Panc1 (cell line): ENCODE measurements at regions not wholly inside any gene's neighbourhood (a gene's known extent, or its start where the extent isn't known, plus 50 kb on each side); places are given as distances from the start of the nearest gene placed in this dataset.

Experiments
- ATAC-seq: fragments of 200-7000 bp; cut with Tn5 transposase; 2 replicates; pipeline ENCODE4 v1.9.1; 2020; ENCODE audit warnings: mild to moderate bottlenecking, moderate library complexity
- BruUV-seq: library from RNA; stranded (reverse); fragments of 400-500 nt; replicated peaks from 2 replicates; lab custom pipeline; 2021; lab: Mats Ljungman, UMichigan
- CTCF ChIA-PET: fragments of 300-600 bp; sonication (Branson Sonifier 250); formaldehyde crosslinking; loops from one replicate; lab custom pipeline; 2022; ENCODE audit warnings: antibody characterized with exemption; lab: Charles Lee
- POLR2A ChIA-PET: fragments of 300-600 bp; sonication (Branson Sonifier 250); formaldehyde crosslinking; loops from one replicate; lab custom pipeline; 2022; ENCODE audit warnings: antibody characterized with exemption; lab: Charles Lee
- DNase-seq: peaks from one replicate; pipeline ENCODE4 v3.0.0-alpha.2; 2010; ENCODE audit warnings: low read depth, low spot score
- H3K27ac ChIP-seq: 2 replicates; pipeline ENCODE4 v1.5.1; 2011; ENCODE audit warnings: mild to moderate bottlenecking, low read length, inconsistent platforms
- H3K27me3 ChIP-seq: fragments of 200-500 bp; sonication (Bioruptor generic); 2 replicates; pipeline ENCODE4 v1.6.0; 2014; ENCODE audit warnings: low read length, inconsistent platforms; ENCODE audit not compliant: control insufficient read depth, insufficient read depth
- H3K36me3 ChIP-seq: fragments of 200-500 bp; sonication (Bioruptor generic); 2 replicates; pipeline ENCODE4 v1.5.1; 2014; ENCODE audit warnings: inconsistent platforms, mild to moderate bottlenecking, low read length, moderate library complexity; ENCODE audit not compliant: control insufficient read depth, insufficient read depth
- H3K4me1 ChIP-seq: 2 replicates; pipeline ENCODE4 v1.5.1; 2011; ENCODE audit warnings: inconsistent platforms, mild to moderate bottlenecking, low read length, moderate library complexity; ENCODE audit not compliant: control insufficient read depth, insufficient read depth
- H3K4me3 ChIP-seq, 2 experiments: 2 replicates each; pipeline ENCODE4 v1.5.1; 2011 to 2012; ENCODE audit warnings: low read depth in 2 of 2, low read length in 2 of 2, mild to moderate bottlenecking in 2 of 2, inconsistent platforms in 1 of 2, moderate library complexity in 1 of 2
- H3K9me3 ChIP-seq: fragments of 200-500 bp; sonication (Bioruptor generic); 2 replicates; pipeline ENCODE4 v1.5.1; 2014; ENCODE audit warnings: low read depth, mild to moderate bottlenecking, inconsistent platforms, low read length, moderate library complexity; ENCODE audit not compliant: control insufficient read depth, insufficient read depth
- POLR2AphosphoS5 ChIP-seq: IDR thresholded peaks from 2 replicates; pipeline ENCODE4 v1.6.1; 2012; ENCODE audit warnings: mild to moderate bottlenecking, low read depth, low read length, moderate library complexity
- SIN3A ChIP-seq: IDR thresholded peaks from 2 replicates; pipeline ENCODE4 v1.6.1; 2012; ENCODE audit warnings: low read depth, mild to moderate bottlenecking, low read length, moderate library complexity, borderline replicate concordance; ENCODE audit not compliant: insufficient read depth
- TCF7L2 ChIP-seq: IDR thresholded peaks from 2 replicates; pipeline ENCODE4 v1.6.1; 2011; ENCODE audit warnings: mild to moderate bottlenecking, low read depth, low read length, inconsistent platforms
- in situ Hi-C: cut with HindIII; loops from 2 replicates; pipeline ENCODE4 v1.10.0; 2016; ENCODE audit warnings: low sequenced_read_pairs, low pct_unique_long_range_greater_than_20kb
- intact Hi-C: fragments of 100-400 bp; cut with micrococcal nuclease; formaldehyde crosslinking; loops from one replicate; pipeline ENCODE4 v1.10.0; 2022; ENCODE audit not compliant: unreplicated experiment
- TF ChIP-seq, protein P1 (sequence below): fragments of 450-650 bp; IDR thresholded peaks from 2 replicates; pipeline ENCODE4 v1.5.1; 2017; ENCODE audit warnings: mild to moderate bottlenecking
- TF ChIP-seq, protein P2 (sequence below), 2 experiments: IDR thresholded peaks; 2 replicates each; pipeline ENCODE4 v1.6.1; 2011 to 2012; ENCODE audit warnings: low read depth in 2 of 2, control low read depth in 1 of 2, low read length in 1 of 2, mild to moderate bottlenecking in 1 of 2, moderate library complexity in 1 of 2; ENCODE audit not compliant: insufficient read depth in 1 of 2

DNA sequence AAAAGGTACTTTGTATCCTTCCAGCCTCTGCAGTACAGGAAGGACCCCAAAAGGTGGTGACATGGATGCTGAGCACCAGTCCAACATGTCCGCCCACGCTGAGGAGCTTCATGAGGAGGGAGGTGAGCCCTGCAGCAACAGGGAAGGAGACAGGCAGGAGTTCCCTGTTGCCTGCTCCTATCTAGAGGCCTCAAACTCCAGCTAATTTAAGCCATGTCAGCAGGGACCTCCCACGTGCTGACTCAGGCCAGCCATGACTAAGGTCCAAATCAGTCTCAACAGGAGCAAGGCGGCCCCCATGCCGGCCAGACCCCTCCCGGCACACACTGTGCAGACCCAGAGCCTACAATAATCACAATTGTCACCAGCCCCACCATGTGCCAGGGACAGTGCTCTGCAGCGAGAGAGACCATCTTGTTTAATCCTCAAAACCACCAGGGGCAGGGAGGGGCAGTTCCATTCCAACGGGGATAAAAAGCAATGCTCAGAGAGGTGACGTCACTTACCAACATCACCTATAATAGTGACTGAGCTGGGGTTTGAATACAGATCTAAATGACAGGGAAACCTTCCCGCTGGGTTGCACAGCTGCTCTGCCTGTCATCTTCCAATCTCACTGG, 54.5 kb upstream of the GATA2 start:
- ChIA-PET POLR2A (no interaction called here), CTCF (no interaction called here)
- Histone ChIP-seq H3K9me3 (peaks cover 15% of the 10 kb centered on the region; the same call in 1 of the 2 replicates), H3K4me3 (no peak overlapping the region), H3K36me3 (no peaks in the 10 kb centered on the region), H3K4me1 (no peaks in the 10 kb centered on the region), H3K27me3 (no peaks in the 10 kb centered on the region), H3K27ac (no peak overlapping the region)
- no TSS peak for BruUV-seq
- intact Hi-C loops (no loop called here), in situ Hi-C loops (no loop called here)
- ATAC-seq (peak; percentile 54), DNase-seq (no peak)
- TF ChIP-seq TCF7L2 (no peak), POLR2AphosphoS5 (no peak), SIN3A (no peak)
- TF ChIP-seq, protein P1, sequence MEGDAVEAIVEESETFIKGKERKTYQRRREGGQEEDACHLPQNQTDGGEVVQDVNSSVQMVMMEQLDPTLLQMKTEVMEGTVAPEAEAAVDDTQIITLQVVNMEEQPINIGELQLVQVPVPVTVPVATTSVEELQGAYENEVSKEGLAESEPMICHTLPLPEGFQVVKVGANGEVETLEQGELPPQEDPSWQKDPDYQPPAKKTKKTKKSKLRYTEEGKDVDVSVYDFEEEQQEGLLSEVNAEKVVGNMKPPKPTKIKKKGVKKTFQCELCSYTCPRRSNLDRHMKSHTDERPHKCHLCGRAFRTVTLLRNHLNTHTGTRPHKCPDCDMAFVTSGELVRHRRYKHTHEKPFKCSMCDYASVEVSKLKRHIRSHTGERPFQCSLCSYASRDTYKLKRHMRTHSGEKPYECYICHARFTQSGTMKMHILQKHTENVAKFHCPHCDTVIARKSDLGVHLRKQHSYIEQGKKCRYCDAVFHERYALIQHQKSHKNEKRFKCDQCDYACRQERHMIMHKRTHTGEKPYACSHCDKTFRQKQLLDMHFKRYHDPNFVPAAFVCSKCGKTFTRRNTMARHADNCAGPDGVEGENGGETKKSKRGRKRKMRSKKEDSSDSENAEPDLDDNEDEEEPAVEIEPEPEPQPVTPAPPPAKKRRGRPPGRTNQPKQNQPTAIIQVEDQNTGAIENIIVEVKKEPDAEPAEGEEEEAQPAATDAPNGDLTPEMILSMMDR: no peak
- TF ChIP-seq, protein P2, sequence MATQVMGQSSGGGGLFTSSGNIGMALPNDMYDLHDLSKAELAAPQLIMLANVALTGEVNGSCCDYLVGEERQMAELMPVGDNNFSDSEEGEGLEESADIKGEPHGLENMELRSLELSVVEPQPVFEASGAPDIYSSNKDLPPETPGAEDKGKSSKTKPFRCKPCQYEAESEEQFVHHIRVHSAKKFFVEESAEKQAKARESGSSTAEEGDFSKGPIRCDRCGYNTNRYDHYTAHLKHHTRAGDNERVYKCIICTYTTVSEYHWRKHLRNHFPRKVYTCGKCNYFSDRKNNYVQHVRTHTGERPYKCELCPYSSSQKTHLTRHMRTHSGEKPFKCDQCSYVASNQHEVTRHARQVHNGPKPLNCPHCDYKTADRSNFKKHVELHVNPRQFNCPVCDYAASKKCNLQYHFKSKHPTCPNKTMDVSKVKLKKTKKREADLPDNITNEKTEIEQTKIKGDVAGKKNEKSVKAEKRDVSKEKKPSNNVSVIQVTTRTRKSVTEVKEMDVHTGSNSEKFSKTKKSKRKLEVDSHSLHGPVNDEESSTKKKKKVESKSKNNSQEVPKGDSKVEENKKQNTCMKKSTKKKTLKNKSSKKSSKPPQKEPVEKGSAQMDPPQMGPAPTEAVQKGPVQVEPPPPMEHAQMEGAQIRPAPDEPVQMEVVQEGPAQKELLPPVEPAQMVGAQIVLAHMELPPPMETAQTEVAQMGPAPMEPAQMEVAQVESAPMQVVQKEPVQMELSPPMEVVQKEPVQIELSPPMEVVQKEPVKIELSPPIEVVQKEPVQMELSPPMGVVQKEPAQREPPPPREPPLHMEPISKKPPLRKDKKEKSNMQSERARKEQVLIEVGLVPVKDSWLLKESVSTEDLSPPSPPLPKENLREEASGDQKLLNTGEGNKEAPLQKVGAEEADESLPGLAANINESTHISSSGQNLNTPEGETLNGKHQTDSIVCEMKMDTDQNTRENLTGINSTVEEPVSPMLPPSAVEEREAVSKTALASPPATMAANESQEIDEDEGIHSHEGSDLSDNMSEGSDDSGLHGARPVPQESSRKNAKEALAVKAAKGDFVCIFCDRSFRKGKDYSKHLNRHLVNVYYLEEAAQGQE (IDR thresholded peaks at IDR 0.05; ENCODE audit: insufficient read depth in 1 of 2, low read depth in 2 of 2, low read length in 1 of 2): no peak

DNA sequence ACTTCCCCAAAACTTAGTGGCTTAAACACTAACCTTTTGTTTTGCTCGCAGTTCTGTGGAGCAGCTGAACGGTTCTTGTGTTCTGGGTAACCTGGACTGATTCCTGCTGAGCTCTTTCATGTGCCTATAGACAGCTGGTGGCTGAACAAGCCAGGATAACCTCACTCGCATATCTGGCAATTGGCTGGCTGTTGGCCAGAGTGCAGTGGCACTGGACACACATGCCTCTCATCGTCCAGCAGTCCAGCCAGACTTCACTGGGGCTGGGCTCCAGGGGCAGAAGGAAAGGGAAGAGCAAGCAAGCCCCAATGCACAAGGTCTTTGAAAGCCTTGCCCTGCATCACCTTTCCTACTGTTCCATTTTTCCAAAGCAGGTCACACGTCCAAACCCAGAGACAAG, 53.6 kb upstream of the GATA2 start:
- Histone ChIP-seq H3K9me3 (peaks cover 16% of the 10 kb centered on the region; the same call in 1 of the 2 replicates), H3K4me3 (no peak overlapping the region), H3K4me1 (no peaks in the 10 kb centered on the region), H3K27me3 (no peaks in the 10 kb centered on the region), H3K36me3 (no peaks in the 10 kb centered on the region), H3K27ac (no peak overlapping the region)
- intact Hi-C loops (no loop called here), in situ Hi-C loops (no loop called here)
- no TSS peak for BruUV-seq
- TF ChIP-seq, protein P2 (IDR thresholded peaks at IDR 0.05; ENCODE audit: insufficient read depth in 1 of 2, low read depth in 2 of 2, low read length in 1 of 2): no peak
- TF ChIP-seq, protein P1: no peak
- TF ChIP-seq POLR2AphosphoS5: no peak
- no peak for TF ChIP-seq SIN3A
- TF ChIP-seq TCF7L2: no peak
- ChIA-PET POLR2A (no interaction called here), CTCF (no interaction called here)
- ATAC-seq (no peak), DNase-seq (no peak)
